Endodermal cell (in vitro differentiated cells): ENCODE measurements at regions not wholly inside any gene's neighbourhood (a gene's known extent, or its start where the extent isn't known, plus 50 kb on each side); places are given as distances from the start of the nearest gene placed in this dataset.

ENCODE experiments used
- DNase-seq: peaks from one replicate; pipeline ENCODE4 v3.0.0-alpha.2; 2017
- H3K27ac ChIP-seq: 2 replicates; pipeline ENCODE4 v1.5.1; 2013; ENCODE audit warnings: mild to moderate bottlenecking, low read depth, low read length, moderate library complexity
- H3K27me3 ChIP-seq: 2 replicates; pipeline ENCODE4 v1.6.1; 2013; ENCODE audit warnings: mild to moderate bottlenecking, low read length, moderate library complexity; ENCODE audit not compliant: insufficient read depth, control insufficient read depth, poor library complexity, severe bottlenecking
- H3K36me3 ChIP-seq: 2 replicates; pipeline ENCODE4 v1.7.0; 2013; ENCODE audit warnings: mild to moderate bottlenecking, low read length, moderate library complexity; ENCODE audit not compliant: control insufficient read depth, insufficient read depth
- H3K4me1 ChIP-seq: one replicate; pipeline ENCODE4 v1.7.0; 2013; ENCODE audit warnings: low read length; ENCODE audit not compliant: control insufficient read depth, insufficient read depth
- H3K4me3 ChIP-seq: 2 replicates; pipeline ENCODE4 v1.5.1; 2013; ENCODE audit warnings: mild to moderate bottlenecking, low read length, moderate library complexity
- H3K9ac ChIP-seq: 2 replicates; pipeline ENCODE4 v1.6.1; 2013; ENCODE audit warnings: mild to moderate bottlenecking, low read length, moderate library complexity; ENCODE audit not compliant: poor library complexity, severe bottlenecking; ENCODE audit errors: extremely low read depth
- H3K9me3 ChIP-seq: 2 replicates; pipeline ENCODE4 v1.6.1; 2013; ENCODE audit warnings: mild to moderate bottlenecking, low read length, moderate library complexity; ENCODE audit not compliant: control insufficient read depth
- H3K27ac Mint-ChIP-seq: 2 replicates; pipeline ENCODE4 v1.8.0; 2020; ENCODE audit warnings: mixed read lengths
- H3K27me3 Mint-ChIP-seq: 2 replicates; pipeline ENCODE4 v1.8.0; 2021; ENCODE audit warnings: mild to moderate bottlenecking, mixed read lengths; ENCODE audit not compliant: insufficient read depth
- H3K36me3 Mint-ChIP-seq: 2 replicates; pipeline ENCODE4 v1.8.0; 2020; ENCODE audit warnings: low read depth, mixed read lengths
- H3K4me1 Mint-ChIP-seq: 2 replicates; pipeline ENCODE4 v1.8.0; 2020; ENCODE audit warnings: mixed read lengths
- H3K4me3 Mint-ChIP-seq: 2 replicates; pipeline ENCODE4 v1.8.0; 2020; ENCODE audit warnings: mild to moderate bottlenecking, moderate library complexity, mixed read lengths
- H3K9me3 Mint-ChIP-seq: 2 replicates; pipeline ENCODE4 v1.8.0; 2020; ENCODE audit warnings: mild to moderate bottlenecking, mixed read lengths
- WGBS, 2 experiments: methylation state at CpG; one replicate each; pipeline versions ENCODE4 v1.1.5 to v1.1.7; 2013; ENCODE audit warnings: missing lambda C conversion rate in 2 of 2, mixed read lengths in 1 of 2; ENCODE audit not compliant: insufficient coverage in 1 of 2, insufficient read length in 1 of 2; 5-methylcytosine and 5-hydroxymethylcytosine counted together
- TF ChIP-seq, protein P1 (sequence below): fragments of 200-600 bp; sonication (generic); conservative IDR thresholded peaks from 2 replicates; pipeline ENCODE4 v1.5.0; 2021; ENCODE audit warnings: antibody characterized with exemption, mild to moderate bottlenecking

DNA sequence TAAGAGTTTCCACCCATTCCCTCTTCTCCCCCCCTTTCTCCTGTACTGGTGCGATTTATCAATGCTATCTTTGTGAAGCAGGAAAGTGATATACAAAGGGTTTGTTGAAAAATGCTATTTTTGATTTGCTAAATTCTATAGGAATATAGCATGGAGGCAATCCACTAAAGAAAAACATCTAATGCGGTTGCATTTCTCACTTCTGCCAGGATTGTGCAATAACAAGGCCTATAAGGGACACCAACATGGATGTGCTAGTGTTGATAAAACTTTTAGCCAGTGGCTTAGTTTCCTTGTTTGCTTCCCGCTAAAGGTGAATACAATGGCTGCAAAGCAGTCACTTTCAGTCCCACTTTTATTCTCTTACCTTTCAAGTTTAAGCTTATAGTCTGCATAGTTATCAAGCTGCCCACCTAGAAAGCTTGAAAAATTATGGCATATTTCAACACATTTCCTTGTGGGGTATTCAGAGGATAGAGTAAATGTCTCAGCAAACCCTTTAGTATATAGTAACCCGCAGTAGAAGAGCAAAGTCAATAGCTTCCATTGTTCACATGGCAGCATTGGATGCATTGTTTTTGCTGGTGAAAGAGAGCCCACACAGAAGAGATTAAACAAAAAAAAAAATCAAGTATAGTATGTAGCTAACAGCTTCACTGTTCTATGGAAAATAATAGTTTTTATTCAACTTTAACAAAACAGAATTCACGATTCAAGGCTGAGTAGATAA, 674.6 kb upstream of the SEMA6A start:
- H3K27ac Mint-ChIP-seq = no peak overlapping the region
- no peaks in the 10 kb centered on the region for H3K9me3 Mint-ChIP-seq
- Histone ChIP-seq H3K4me1 (no peaks in the 10 kb centered on the region), H3K9ac (no peak overlapping the region), H3K27me3 (no peaks in the 10 kb centered on the region), H3K36me3 (no peaks in the 10 kb centered on the region), H3K4me3 (no peak overlapping the region), H3K27ac (no peak overlapping the region), H3K9me3 (peaks cover 3% of the 10 kb centered on the region)
- H3K4me1 Mint-ChIP-seq = peaks cover 35% of the 10 kb centered on the region
- no peaks in the 10 kb centered on the region for H3K36me3 Mint-ChIP-seq
- TF ChIP-seq, protein P1, sequence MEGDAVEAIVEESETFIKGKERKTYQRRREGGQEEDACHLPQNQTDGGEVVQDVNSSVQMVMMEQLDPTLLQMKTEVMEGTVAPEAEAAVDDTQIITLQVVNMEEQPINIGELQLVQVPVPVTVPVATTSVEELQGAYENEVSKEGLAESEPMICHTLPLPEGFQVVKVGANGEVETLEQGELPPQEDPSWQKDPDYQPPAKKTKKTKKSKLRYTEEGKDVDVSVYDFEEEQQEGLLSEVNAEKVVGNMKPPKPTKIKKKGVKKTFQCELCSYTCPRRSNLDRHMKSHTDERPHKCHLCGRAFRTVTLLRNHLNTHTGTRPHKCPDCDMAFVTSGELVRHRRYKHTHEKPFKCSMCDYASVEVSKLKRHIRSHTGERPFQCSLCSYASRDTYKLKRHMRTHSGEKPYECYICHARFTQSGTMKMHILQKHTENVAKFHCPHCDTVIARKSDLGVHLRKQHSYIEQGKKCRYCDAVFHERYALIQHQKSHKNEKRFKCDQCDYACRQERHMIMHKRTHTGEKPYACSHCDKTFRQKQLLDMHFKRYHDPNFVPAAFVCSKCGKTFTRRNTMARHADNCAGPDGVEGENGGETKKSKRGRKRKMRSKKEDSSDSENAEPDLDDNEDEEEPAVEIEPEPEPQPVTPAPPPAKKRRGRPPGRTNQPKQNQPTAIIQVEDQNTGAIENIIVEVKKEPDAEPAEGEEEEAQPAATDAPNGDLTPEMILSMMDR = no peak
- H3K27me3 Mint-ChIP-seq = peaks cover 2% of the 10 kb centered on the region
- no peak overlapping the region for H3K4me3 Mint-ChIP-seq
- 83 to 89% methylated on average over 2 to 4 of the region's 5 CpGs for WGBS, 2 experiments
- DNase-seq = no peak

DNA sequence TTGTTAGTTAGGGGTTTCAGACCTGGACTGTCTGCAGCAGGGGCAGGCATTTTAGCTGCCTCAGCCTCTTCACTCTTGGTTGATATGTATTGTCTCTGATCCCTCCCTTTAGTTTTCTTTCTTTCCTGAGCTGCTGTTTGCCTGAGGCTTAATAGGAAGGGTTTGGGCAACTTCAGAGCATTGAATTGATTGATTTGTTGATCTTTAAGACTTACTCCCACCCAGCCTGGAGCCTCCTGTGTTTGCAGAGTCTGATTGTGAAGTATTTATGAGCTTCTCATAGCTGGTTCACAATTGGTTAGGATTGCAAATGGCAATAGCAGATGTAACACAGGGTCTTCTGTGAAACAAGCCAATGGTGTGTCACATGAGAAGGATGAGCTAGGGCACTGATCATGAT, 671.8 kb upstream of the SEMA6A start:
- H3K27ac Mint-ChIP-seq = no peak overlapping the region
- no peaks in the 10 kb centered on the region for H3K4me1 ChIP-seq
- H3K9me3 Mint-ChIP-seq = peaks cover 10% of the 10 kb centered on the region
- no peaks in the 10 kb centered on the region for H3K36me3 ChIP-seq
- H3K4me3 ChIP-seq = no peak overlapping the region
- DNase-seq = no peak
- H3K4me1 Mint-ChIP-seq = peaks cover 38% of the 10 kb centered on the region
- H3K36me3 Mint-ChIP-seq = no peaks in the 10 kb centered on the region
- TF ChIP-seq, protein P1 = no peak
- H3K9me3 ChIP-seq = peaks cover 7% of the 10 kb centered on the region
- peak overlapping the region; percentile 1 for H3K27ac ChIP-seq
- H3K4me3 Mint-ChIP-seq = no peak overlapping the region
- H3K27me3 Mint-ChIP-seq = peaks cover 2% of the 10 kb centered on the region
- H3K27me3 ChIP-seq = no peaks in the 10 kb centered on the region
- no peak overlapping the region for H3K9ac ChIP-seq

DNA sequence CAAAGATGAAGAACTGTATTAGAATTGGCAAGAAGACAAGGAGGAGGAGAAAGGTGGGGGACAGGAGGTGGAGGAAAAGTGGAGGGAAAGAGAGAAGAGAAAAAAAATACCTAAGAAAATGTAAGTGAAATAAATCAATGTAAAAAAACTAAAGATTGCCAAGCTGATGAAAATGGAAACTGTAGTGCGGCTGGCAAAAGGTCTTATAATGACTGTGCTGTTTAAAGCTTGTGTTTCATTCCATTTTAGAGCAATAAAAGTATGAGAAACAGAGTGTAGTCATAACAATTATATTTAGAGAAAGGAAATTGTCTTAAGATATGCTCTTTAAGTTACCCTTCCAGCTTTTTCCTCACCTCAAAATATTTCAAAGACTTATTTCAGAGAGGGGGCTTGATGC, 670.5 kb upstream of the SEMA6A start:
- Histone ChIP-seq H3K9ac (no peak overlapping the region), H3K36me3 (no peaks in the 10 kb centered on the region), H3K9me3 (peaks cover 16% of the 10 kb centered on the region), H3K27me3 (no peaks in the 10 kb centered on the region), H3K27ac (no peak overlapping the region), H3K4me1 (no peaks in the 10 kb centered on the region), H3K4me3 (no peak overlapping the region)
- H3K27me3 Mint-ChIP-seq = peaks cover 2% of the 10 kb centered on the region
- H3K27ac Mint-ChIP-seq = no peak overlapping the region
- WGBS, 2 experiments = 100% methylated on average over 1 of the region's 1 CpG
- H3K9me3 Mint-ChIP-seq = peaks cover 23% of the 10 kb centered on the region
- peaks cover 3% of the 10 kb centered on the region for H3K36me3 Mint-ChIP-seq
- H3K4me3 Mint-ChIP-seq = no peak overlapping the region
- TF ChIP-seq, protein P1 = no peak
- H3K4me1 Mint-ChIP-seq = peaks cover 38% of the 10 kb centered on the region
- DNase-seq = no peak
